IPS-18a (cell line): ENCODE measurements at regions not wholly inside any gene's neighbourhood (a gene's known extent, or its start where the extent isn't known, plus 50 kb on each side); places are given as distances from the start of the nearest gene placed in this dataset.

Source experiments
- H3K27ac ChIP-seq: one replicate; pipeline ENCODE4 v1.5.1; 2013; ENCODE audit warnings: low read length
- H3K27me3 ChIP-seq: one replicate; pipeline ENCODE4 v1.6.1; 2013; ENCODE audit warnings: mild to moderate bottlenecking, low read length; ENCODE audit not compliant: control insufficient read depth, insufficient read depth
- H3K36me3 ChIP-seq: one replicate; pipeline ENCODE4 v1.6.1; 2013; ENCODE audit warnings: low read depth, low read length; ENCODE audit not compliant: control insufficient read depth
- H3K4me1 ChIP-seq: one replicate; pipeline ENCODE4 v1.6.1; 2013; ENCODE audit warnings: low read depth, low read length; ENCODE audit not compliant: control insufficient read depth
- H3K4me3 ChIP-seq: one replicate; pipeline ENCODE4 v1.5.1; 2013; ENCODE audit warnings: low read length
- H3K9ac ChIP-seq: one replicate; pipeline ENCODE4 v1.6.1; 2013; ENCODE audit warnings: mild to moderate bottlenecking, low read length, moderate library complexity
- H3K9me3 ChIP-seq: one replicate; pipeline ENCODE4 v1.6.1; 2013; ENCODE audit warnings: low read depth, low read length; ENCODE audit not compliant: control insufficient read depth

- H3K9ac ChIP-seq, result no peak overlapping the region
- no peaks in the 10 kb centered on the region for H3K36me3 ChIP-seq
- H3K9me3 ChIP-seq, result no peaks in the 10 kb centered on the region
- H3K27me3 ChIP-seq, result no peaks in the 10 kb centered on the region
- H3K4me1 ChIP-seq, result peaks cover 10% of the 10 kb centered on the region
- no peak overlapping the region for H3K27ac ChIP-seq
- no peak overlapping the region for H3K4me3 ChIP-seq
Measured at GRCh38 chr10:33828592-33828991, 494.1 kb upstream of the NRP1 start.

GRCh38 chr10:33826186-33826585 is 491.7 kb upstream of the NRP1 start:
- Histone ChIP-seq H3K4me3 (no peak overlapping the region), H3K27me3 (no peaks in the 10 kb centered on the region), H3K9me3 (no peaks in the 10 kb centered on the region), H3K4me1 (no peaks in the 10 kb centered on the region), H3K9ac (no peak overlapping the region), H3K36me3 (no peaks in the 10 kb centered on the region), H3K27ac (no peak overlapping the region)

- Histone ChIP-seq H3K4me1 (no peaks in the 10 kb centered on the region), H3K27ac (no peak overlapping the region), H3K27me3 (no peaks in the 10 kb centered on the region), H3K4me3 (no peak overlapping the region), H3K9me3 (no peaks in the 10 kb centered on the region), H3K36me3 (no peaks in the 10 kb centered on the region), H3K9ac (no peak overlapping the region)
Measured at GRCh38 chr10:33822774-33823173, 488.3 kb upstream of the NRP1 start.

GRCh38 chr10:33820531-33820930 is 486.1 kb upstream of the NRP1 start:
- H3K4me3 ChIP-seq, result no peak overlapping the region
- no peak overlapping the region for H3K9ac ChIP-seq
- H3K9me3 ChIP-seq, result no peaks in the 10 kb centered on the region
- no peaks in the 10 kb centered on the region for H3K4me1 ChIP-seq
- H3K27ac ChIP-seq, result no peak overlapping the region
- no peaks in the 10 kb centered on the region for H3K36me3 ChIP-seq
- no peaks in the 10 kb centered on the region for H3K27me3 ChIP-seq

- Histone ChIP-seq H3K4me3 (no peak overlapping the region), H3K27ac (no peak overlapping the region), H3K27me3 (no peaks in the 10 kb centered on the region)
Measured at GRCh38 chr10:33819206-33819605, 484.7 kb upstream of the NRP1 start.

GRCh38 chr10:33818343-33818742 is 483.9 kb upstream of the NRP1 start:
- H3K27me3 ChIP-seq, result no peaks in the 10 kb centered on the region
- no peak overlapping the region for H3K4me3 ChIP-seq
- H3K9me3 ChIP-seq, result no peaks in the 10 kb centered on the region
- no peak overlapping the region for H3K9ac ChIP-seq
- no peak overlapping the region for H3K27ac ChIP-seq
- H3K4me1 ChIP-seq, result no peaks in the 10 kb centered on the region
- H3K36me3 ChIP-seq, result no peaks in the 10 kb centered on the region

More at GRCh38 chr10:33819206-33819605, 484.7 kb upstream of the NRP1 start:
- no peak overlapping the region for H3K9ac ChIP-seq
- no peaks in the 10 kb centered on the region for H3K36me3 ChIP-seq
- H3K4me1 ChIP-seq, result no peaks in the 10 kb centered on the region
- no peaks in the 10 kb centered on the region for H3K9me3 ChIP-seq

- no peaks in the 10 kb centered on the region for H3K4me1 ChIP-seq
Measured at GRCh38 chr10:33817605-33818004, 483.1 kb upstream of the NRP1 start.

GRCh38 chr10:33815776-33816175 is 481.3 kb upstream of the NRP1 start:
- no peak overlapping the region for H3K9ac ChIP-seq
- no peaks in the 10 kb centered on the region for H3K27me3 ChIP-seq

More at GRCh38 chr10:33817605-33818004, 483.1 kb upstream of the NRP1 start:
- Histone ChIP-seq H3K27ac (no peak overlapping the region), H3K36me3 (no peaks in the 10 kb centered on the region), H3K9ac (no peak overlapping the region), H3K9me3 (no peaks in the 10 kb centered on the region), H3K4me3 (no peak overlapping the region), H3K27me3 (no peaks in the 10 kb centered on the region)

GRCh38 chr10:33813871-33814270 is 479.4 kb upstream of the NRP1 start:
- Histone ChIP-seq H3K9me3 (no peaks in the 10 kb centered on the region), H3K27me3 (no peaks in the 10 kb centered on the region), H3K36me3 (no peaks in the 10 kb centered on the region), H3K9ac (no peak overlapping the region), H3K4me1 (no peaks in the 10 kb centered on the region), H3K27ac (no peak overlapping the region), H3K4me3 (no peak overlapping the region)

More at GRCh38 chr10:33815776-33816175, 481.3 kb upstream of the NRP1 start:
- no peaks in the 10 kb centered on the region for H3K9me3 ChIP-seq
- no peak overlapping the region for H3K4me3 ChIP-seq
- H3K27ac ChIP-seq, result no peak overlapping the region
- H3K36me3 ChIP-seq, result no peaks in the 10 kb centered on the region
- H3K4me1 ChIP-seq, result no peaks in the 10 kb centered on the region

- Histone ChIP-seq H3K9me3 (no peaks in the 10 kb centered on the region), H3K9ac (no peak overlapping the region), H3K36me3 (no peaks in the 10 kb centered on the region), H3K4me1 (peaks cover under 1% of the 10 kb centered on the region), H3K27ac (no peak overlapping the region), H3K4me3 (no peak overlapping the region), H3K27me3 (no peaks in the 10 kb centered on the region)
Measured at GRCh38 chr10:33813415-33813814, 478.9 kb upstream of the NRP1 start.

- Histone ChIP-seq H3K36me3 (no peaks in the 10 kb centered on the region), H3K9me3 (no peaks in the 10 kb centered on the region), H3K4me1 (peaks cover 9% of the 10 kb centered on the region), H3K27me3 (no peaks in the 10 kb centered on the region), H3K4me3 (no peak overlapping the region), H3K27ac (no peak overlapping the region), H3K9ac (no peak overlapping the region)
Measured at GRCh38 chr10:33812586-33812985, 478.1 kb upstream of the NRP1 start.

- Histone ChIP-seq H3K27me3 (no peaks in the 10 kb centered on the region), H3K9me3 (no peaks in the 10 kb centered on the region), H3K4me1 (peaks cover 16% of the 10 kb centered on the region), H3K4me3 (no peak overlapping the region), H3K27ac (no peak overlapping the region), H3K36me3 (no peaks in the 10 kb centered on the region), H3K9ac (no peak overlapping the region)
Measured at GRCh38 chr10:33810986-33811385, 476.5 kb upstream of the NRP1 start.
